Nephron progenitor cell (in vitro differentiated cells): ENCODE measurements at regions not wholly inside any gene's neighbourhood (a gene's known extent, or its start where the extent isn't known, plus 50 kb on each side); places are given as distances from the start of the nearest gene placed in this dataset.

Source experiments
- DNase-seq: peaks from one replicate; pipeline ENCODE4 v3.0.0; 2021
- H3K27ac Mint-ChIP-seq: 2 replicates; pipeline ENCODE4 v1.8.0; 2021; ENCODE audit warnings: mild to moderate bottlenecking, moderate library complexity, mixed read lengths
- H3K27me3 Mint-ChIP-seq: 2 replicates; pipeline ENCODE4 v1.8.0; 2021; ENCODE audit warnings: mild to moderate bottlenecking, low read depth, mixed read lengths; ENCODE audit not compliant: poor library complexity
- H3K36me3 Mint-ChIP-seq: 2 replicates; pipeline ENCODE4 v1.8.0; 2021; ENCODE audit warnings: low read depth, mixed read lengths
- H3K4me1 Mint-ChIP-seq: 2 replicates; pipeline ENCODE4 v1.8.0; 2021; ENCODE audit warnings: mixed read lengths
- H3K4me3 Mint-ChIP-seq: 2 replicates; pipeline ENCODE4 v1.8.0; 2021; ENCODE audit warnings: mild to moderate bottlenecking, moderate library complexity, mixed read lengths
- H3K9me3 Mint-ChIP-seq: 2 replicates; pipeline ENCODE4 v1.8.0; 2021; ENCODE audit warnings: mild to moderate bottlenecking, moderate library complexity, mixed read lengths
- CTCF ChIP-seq: fragments of 200-600 bp; sonication (generic); IDR thresholded peaks from 2 replicates; pipeline ENCODE4 v1.5.0; 2021; ENCODE audit warnings: antibody characterized with exemption

DNA sequence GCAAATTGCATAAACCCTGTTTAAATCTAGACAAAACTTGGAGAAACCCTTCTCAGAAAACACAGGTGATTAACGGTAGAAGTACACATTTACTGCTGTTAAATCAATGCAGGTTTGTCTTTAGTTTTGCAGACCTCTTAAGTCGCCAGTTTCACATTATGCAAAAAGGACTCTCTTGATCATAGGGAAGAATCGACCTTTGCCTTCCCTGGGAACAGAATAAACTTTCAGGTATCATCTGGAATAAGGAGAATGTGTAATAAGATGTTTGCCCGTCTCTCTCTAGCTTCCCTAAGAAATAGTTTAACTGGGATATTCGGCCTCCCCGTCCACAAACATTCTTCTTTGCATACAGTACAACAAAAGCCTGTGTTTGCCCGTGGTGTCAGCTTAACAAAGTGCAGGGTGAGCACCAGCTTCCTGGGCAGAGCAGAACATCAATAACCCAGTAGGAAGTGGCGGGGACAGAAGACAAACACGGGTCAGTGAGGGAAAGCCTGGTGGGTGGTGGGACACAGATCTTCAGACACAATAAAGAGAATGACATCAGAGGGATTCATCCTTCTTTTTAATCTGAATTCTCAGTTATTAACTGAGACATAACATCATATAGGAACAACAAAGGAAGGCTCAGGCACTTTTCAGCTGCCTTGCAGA is 1077.7 kb upstream of the SLC10A2 start:
- Mint-ChIP-seq H3K27ac (peak overlapping the region; percentile 84), H3K9me3 (peaks cover 8% of the 10 kb centered on the region), H3K36me3 (peaks cover 5% of the 10 kb centered on the region), H3K4me3 (peak overlapping the region; percentile 62), H3K4me1 (peaks cover 19% of the 10 kb centered on the region), H3K27me3 (peaks cover 3% of the 10 kb centered on the region)
- TF ChIP-seq CTCF = no peak
- DNase-seq = peak; percentile 28

DNA sequence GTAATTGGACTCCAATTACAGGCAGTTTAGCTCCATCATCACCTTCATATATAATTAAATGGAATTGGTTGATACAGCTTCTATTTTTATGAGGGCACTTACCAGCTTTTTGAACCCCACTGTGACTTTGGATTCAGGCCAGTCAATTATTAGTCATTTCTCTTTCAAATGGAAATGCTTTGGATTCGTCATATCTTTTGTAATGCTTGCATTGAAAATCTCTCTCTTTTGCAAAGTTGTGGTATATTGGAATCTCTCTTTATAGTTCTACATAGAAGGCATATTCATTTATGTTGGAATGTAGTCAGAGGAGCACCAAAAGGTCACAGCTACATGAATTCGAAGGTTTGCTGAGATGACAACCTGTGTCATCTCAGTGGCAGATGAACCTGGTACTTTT is 1074.3 kb upstream of the SLC10A2 start:
- Mint-ChIP-seq H3K36me3 (no peaks in the 10 kb centered on the region), H3K27ac (no peak overlapping the region), H3K9me3 (no peaks in the 10 kb centered on the region), H3K4me3 (no peak overlapping the region), H3K4me1 (peaks cover 19% of the 10 kb centered on the region), H3K27me3 (peaks cover 3% of the 10 kb centered on the region)
- no peak for DNase-seq
- no peak for TF ChIP-seq CTCF

- Mint-ChIP-seq H3K27ac (no peak overlapping the region), H3K36me3 (no peaks in the 10 kb centered on the region), H3K4me3 (no peak overlapping the region), H3K9me3 (no peaks in the 10 kb centered on the region), H3K27me3 (no peaks in the 10 kb centered on the region), H3K4me1 (peaks cover under 1% of the 10 kb centered on the region)
- TF ChIP-seq CTCF = no peak
- DNase-seq = no peak
Observed at GRCh38 chr13:104137416-104137815, 1071.2 kb upstream of the SLC10A2 start.

- Mint-ChIP-seq H3K4me1 (no peaks in the 10 kb centered on the region), H3K27ac (no peak overlapping the region), H3K9me3 (no peaks in the 10 kb centered on the region), H3K27me3 (no peaks in the 10 kb centered on the region), H3K4me3 (no peak overlapping the region), H3K36me3 (no peaks in the 10 kb centered on the region)
- no peak for TF ChIP-seq CTCF
- no peak for DNase-seq
Observed at GRCh38 chr13:104132849-104133248, 1066.6 kb upstream of the SLC10A2 start.

- Mint-ChIP-seq H3K27ac (no peak overlapping the region), H3K4me3 (no peak overlapping the region), H3K36me3 (no peaks in the 10 kb centered on the region), H3K4me1 (no peaks in the 10 kb centered on the region), H3K27me3 (no peaks in the 10 kb centered on the region), H3K9me3 (peaks cover 3% of the 10 kb centered on the region)
- DNase-seq = no peak
- TF ChIP-seq CTCF = no peak
Observed at GRCh38 chr13:104114101-104114500, 1047.9 kb upstream of the SLC10A2 start.

DNA sequence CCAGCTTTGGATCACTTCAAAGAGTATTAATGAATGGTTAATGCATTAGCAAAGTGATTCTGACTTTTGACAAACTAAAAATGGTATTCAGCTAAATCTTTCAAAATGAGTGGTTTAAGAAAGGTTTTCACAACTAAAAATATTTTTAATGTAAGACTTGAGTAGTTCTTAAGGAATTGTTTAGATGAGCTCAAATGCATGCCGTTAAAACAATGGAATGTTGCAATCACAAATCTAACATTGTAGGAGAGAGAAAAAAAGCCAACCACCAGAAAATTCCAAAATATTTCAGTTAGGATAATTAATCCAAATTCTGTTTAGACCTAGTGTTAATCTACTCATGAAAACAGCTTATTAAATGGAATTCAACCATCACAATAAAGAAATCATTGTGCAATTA is 1044.8 kb upstream of the SLC10A2 start:
- no peak for TF ChIP-seq CTCF
- Mint-ChIP-seq H3K36me3 (no peaks in the 10 kb centered on the region), H3K9me3 (peaks cover 9% of the 10 kb centered on the region), H3K27me3 (peaks cover 5% of the 10 kb centered on the region), H3K4me1 (no peaks in the 10 kb centered on the region), H3K4me3 (no peak overlapping the region), H3K27ac (no peak overlapping the region)
- no peak for DNase-seq
